OCI-LY1 (cell line): ENCODE measurements at regions not wholly inside any gene's neighbourhood (a gene's known extent, or its start where the extent isn't known, plus 50 kb on each side); places are given as distances from the start of the nearest gene placed in this dataset.

ENCODE experiments used
- H2AFZ ChIP-seq: fragments of 200-600 bp; sonication (generic), shearing (Covaris generic); 2 replicates; pipeline ENCODE4 v1.6.0; 2014; ENCODE audit warnings: antibody characterized with exemption, mild to moderate bottlenecking, low read length
- H3F3A ChIP-seq: fragments of 200-600 bp; sonication (generic), shearing (Covaris generic); 2 replicates; pipeline ENCODE4 v1.6.0; 2014; ENCODE audit warnings: mild to moderate bottlenecking, antibody characterized with exemption, low read length, moderate library complexity; ENCODE audit not compliant: insufficient read depth
- H3K27ac ChIP-seq: fragments of 200-600 bp; sonication (generic); 2 replicates; pipeline ENCODE4 v1.5.1; 2014; ENCODE audit warnings: low read length, mixed run types, mild to moderate bottlenecking, low read depth; ENCODE audit not compliant: poor library complexity, severe bottlenecking
- H3K27me3 ChIP-seq: fragments of 200-600 bp; sonication (generic); 2 replicates; pipeline ENCODE4 v1.6.0; 2014; ENCODE audit warnings: antibody characterized with exemption, mild to moderate bottlenecking, low read length, moderate library complexity; ENCODE audit not compliant: insufficient read depth
- H3K36me3 ChIP-seq: fragments of 200-600 bp; sonication (generic); 2 replicates; pipeline ENCODE4 v1.6.1; 2014; ENCODE audit warnings: mild to moderate bottlenecking, antibody characterized with exemption, low read length, moderate library complexity, mixed read lengths; ENCODE audit not compliant: insufficient read depth
- H3K4me1 ChIP-seq: fragments of 200-600 bp; sonication (generic); 2 replicates; pipeline ENCODE4 v1.5.1; 2014; ENCODE audit warnings: mild to moderate bottlenecking, low read length, moderate library complexity; ENCODE audit not compliant: insufficient read depth, severe bottlenecking
- H3K4me2 ChIP-seq: fragments of 200-600 bp; sonication (generic), shearing (Covaris generic); 2 replicates; pipeline ENCODE4 v1.6.1; 2014; ENCODE audit warnings: low read length
- H3K4me3 ChIP-seq: fragments of 200-600 bp; sonication (generic); 2 replicates; pipeline ENCODE4 v1.5.1; 2014; ENCODE audit warnings: low read length, low read depth, mild to moderate bottlenecking, mixed read lengths; ENCODE audit not compliant: poor library complexity, severe bottlenecking
- H3K79me2 ChIP-seq: fragments of 200-600 bp; shearing (Covaris generic); 2 replicates; pipeline ENCODE4 v1.6.1; 2016; ENCODE audit warnings: mixed run types, low read length, mixed read lengths; ENCODE audit not compliant: insufficient read depth
- H3K9ac ChIP-seq: fragments of 200-600 bp; sonication (generic), shearing (Covaris generic); 2 replicates; pipeline ENCODE4 v1.6.1; 2014; ENCODE audit warnings: mild to moderate bottlenecking, low read length, mixed read lengths
- H3K9me2 ChIP-seq: fragments of 200-600 bp; sonication (generic), shearing (Covaris generic); 2 replicates; pipeline ENCODE4 v1.6.1; 2014; ENCODE audit warnings: low read depth, mild to moderate bottlenecking, low read length, mixed read lengths
- H3K9me3 ChIP-seq: fragments of 200-600 bp; shearing (Covaris generic); 2 replicates; pipeline ENCODE4 v1.6.1; 2014; ENCODE audit warnings: low read length, mixed read lengths
- H4K20me1 ChIP-seq: fragments of 200-600 bp; sonication (generic), shearing (Covaris generic); 2 replicates; pipeline ENCODE4 v1.6.0; 2016; ENCODE audit warnings: mild to moderate bottlenecking, low read length; ENCODE audit not compliant: insufficient read depth
- EZH2 ChIP-seq: fragments of 200-600 bp; sonication (generic), shearing (Covaris generic); IDR thresholded peaks from 2 replicates; pipeline ENCODE4 v1.8.0; 2017; ENCODE audit warnings: borderline replicate concordance, mixed run types, mild to moderate bottlenecking, antibody characterized with exemption, low read length, moderate library complexity, mixed read lengths
- TF ChIP-seq, protein P1 (sequence below): fragments of 200-600 bp; sonication (generic), shearing (Covaris generic); IDR thresholded peaks from 2 replicates; pipeline ENCODE4 v1.5.1; 2017; ENCODE audit warnings: mild to moderate bottlenecking, antibody characterized with exemption, low read length, moderate library complexity, mixed read lengths

- no peaks in the 10 kb centered on the region for H3K4me1 ChIP-seq
- no peaks in the 10 kb centered on the region for H3K36me3 ChIP-seq
- no peaks in the 10 kb centered on the region for H3K9me2 ChIP-seq
- H3K9ac ChIP-seq, result no peak overlapping the region
- no peak overlapping the region for H3K4me2 ChIP-seq
- TF ChIP-seq, protein P1, sequence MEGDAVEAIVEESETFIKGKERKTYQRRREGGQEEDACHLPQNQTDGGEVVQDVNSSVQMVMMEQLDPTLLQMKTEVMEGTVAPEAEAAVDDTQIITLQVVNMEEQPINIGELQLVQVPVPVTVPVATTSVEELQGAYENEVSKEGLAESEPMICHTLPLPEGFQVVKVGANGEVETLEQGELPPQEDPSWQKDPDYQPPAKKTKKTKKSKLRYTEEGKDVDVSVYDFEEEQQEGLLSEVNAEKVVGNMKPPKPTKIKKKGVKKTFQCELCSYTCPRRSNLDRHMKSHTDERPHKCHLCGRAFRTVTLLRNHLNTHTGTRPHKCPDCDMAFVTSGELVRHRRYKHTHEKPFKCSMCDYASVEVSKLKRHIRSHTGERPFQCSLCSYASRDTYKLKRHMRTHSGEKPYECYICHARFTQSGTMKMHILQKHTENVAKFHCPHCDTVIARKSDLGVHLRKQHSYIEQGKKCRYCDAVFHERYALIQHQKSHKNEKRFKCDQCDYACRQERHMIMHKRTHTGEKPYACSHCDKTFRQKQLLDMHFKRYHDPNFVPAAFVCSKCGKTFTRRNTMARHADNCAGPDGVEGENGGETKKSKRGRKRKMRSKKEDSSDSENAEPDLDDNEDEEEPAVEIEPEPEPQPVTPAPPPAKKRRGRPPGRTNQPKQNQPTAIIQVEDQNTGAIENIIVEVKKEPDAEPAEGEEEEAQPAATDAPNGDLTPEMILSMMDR, result no peak
- no peak for TF ChIP-seq EZH2
- H3K27me3 ChIP-seq, result no peaks in the 10 kb centered on the region
- H2AFZ ChIP-seq, result no peak overlapping the region
- H4K20me1 ChIP-seq, result no peaks in the 10 kb centered on the region
- no peak overlapping the region for H3K27ac ChIP-seq
- H3K79me2 ChIP-seq, result no peaks in the 10 kb centered on the region
- H3K4me3 ChIP-seq, result no peak overlapping the region
- H3F3A ChIP-seq, result no peaks in the 10 kb centered on the region
- H3K9me3 ChIP-seq, result no peaks in the 10 kb centered on the region
These were observed 311.8 kb upstream of the SGCD start for GRCh38 chr5:156015137-156015536.

DNA sequence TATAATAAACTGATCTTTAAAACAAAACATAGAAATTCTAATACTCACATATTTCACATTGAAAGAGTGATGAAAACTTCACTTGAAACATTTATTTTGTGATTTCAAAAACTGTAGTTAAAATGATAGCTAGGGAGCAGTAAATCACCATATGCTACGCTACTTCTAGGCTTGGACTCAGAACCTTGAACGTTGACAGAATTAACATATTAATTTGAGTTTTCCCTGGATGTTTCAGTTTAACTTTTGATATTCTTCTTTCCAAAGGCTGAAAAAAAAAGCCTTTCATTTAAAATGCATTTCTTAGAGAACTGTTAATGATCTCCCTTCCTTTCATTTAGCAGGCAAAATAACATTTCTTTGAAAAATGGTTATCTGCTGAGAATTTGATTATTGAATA is 307.8 kb upstream of the SGCD start:
- Histone ChIP-seq H3K9me3 (no peaks in the 10 kb centered on the region), H3K9me2 (no peaks in the 10 kb centered on the region), H3K79me2 (no peaks in the 10 kb centered on the region), H3K4me1 (no peaks in the 10 kb centered on the region), H2AFZ (no peak overlapping the region), H3K36me3 (no peaks in the 10 kb centered on the region), H3K27ac (no peak overlapping the region), H4K20me1 (no peaks in the 10 kb centered on the region), H3K27me3 (no peaks in the 10 kb centered on the region), H3F3A (no peaks in the 10 kb centered on the region), H3K9ac (no peak overlapping the region), H3K4me3 (no peak overlapping the region), H3K4me2 (no peak overlapping the region)
- TF ChIP-seq, protein P1, result no peak
- TF ChIP-seq EZH2, result no peak

- H3K36me3 ChIP-seq, result no peaks in the 10 kb centered on the region
- TF ChIP-seq, protein P1, result no peak
- TF ChIP-seq EZH2, result no peak
- H3K9ac ChIP-seq, result no peak overlapping the region
- H3K4me3 ChIP-seq, result no peak overlapping the region
- H3K4me2 ChIP-seq, result no peak overlapping the region
- no peaks in the 10 kb centered on the region for H3K4me1 ChIP-seq
- no peaks in the 10 kb centered on the region for H3F3A ChIP-seq
- no peaks in the 10 kb centered on the region for H3K27me3 ChIP-seq
- H4K20me1 ChIP-seq, result no peaks in the 10 kb centered on the region
- H3K9me2 ChIP-seq, result no peaks in the 10 kb centered on the region
- no peaks in the 10 kb centered on the region for H3K9me3 ChIP-seq
- H3K27ac ChIP-seq, result no peak overlapping the region
- no peaks in the 10 kb centered on the region for H3K79me2 ChIP-seq
- H2AFZ ChIP-seq, result no peak overlapping the region
These were observed 307.3 kb upstream of the SGCD start for GRCh38 chr5:156019571-156020180.
